HPDE6-E6E7 (cell line): ENCODE measurements at regions not wholly inside any gene's neighbourhood (a gene's known extent, or its start where the extent isn't known, plus 50 kb on each side); places are given as distances from the start of the nearest gene placed in this dataset.

ENCODE experiments used
- DNase-seq: peaks from one replicate; pipeline ENCODE4 v3.0.0; 2011; ENCODE audit warnings: missing footprints; ENCODE audit errors: extremely low spot score

DNA sequence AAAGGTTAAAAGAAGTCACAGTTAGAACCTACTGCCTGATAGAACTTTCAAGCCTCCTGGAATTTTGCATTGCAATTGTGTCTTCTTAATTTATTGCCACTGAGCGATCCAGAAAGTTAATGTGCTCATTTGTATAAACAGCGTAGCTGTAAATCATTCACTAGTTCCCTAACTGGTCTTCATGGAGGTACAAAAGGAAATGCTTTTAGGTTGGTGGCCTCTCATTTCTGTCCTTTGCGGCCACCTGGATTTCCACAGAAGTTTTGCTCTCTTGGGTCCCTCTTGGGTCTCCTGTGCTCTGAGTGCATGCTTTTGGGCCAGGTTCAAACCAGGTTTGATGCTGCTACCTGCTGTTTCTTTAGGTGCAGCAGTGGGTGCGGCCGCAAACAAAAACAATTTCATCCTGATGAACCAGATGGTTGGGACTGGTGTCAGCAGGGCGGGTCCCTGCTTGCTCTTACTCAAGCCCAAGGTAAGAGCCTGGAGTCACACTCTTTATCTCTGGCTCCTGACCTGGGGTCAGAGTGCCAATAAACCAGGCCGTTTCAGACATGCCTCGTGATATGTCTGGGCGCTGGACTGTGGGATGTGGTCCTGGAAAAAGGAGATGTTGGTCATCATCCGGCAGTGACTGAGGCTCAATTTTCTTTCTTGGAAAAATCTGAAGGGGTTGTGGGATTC is 270.1 kb downstream of the PTTG2 start:
- DNase-seq = peak; percentile 84

GRCh38 chr4:38230821-38231563 is 270.8 kb downstream of the PTTG2 start:
- DNase-seq = no peak

DNA sequence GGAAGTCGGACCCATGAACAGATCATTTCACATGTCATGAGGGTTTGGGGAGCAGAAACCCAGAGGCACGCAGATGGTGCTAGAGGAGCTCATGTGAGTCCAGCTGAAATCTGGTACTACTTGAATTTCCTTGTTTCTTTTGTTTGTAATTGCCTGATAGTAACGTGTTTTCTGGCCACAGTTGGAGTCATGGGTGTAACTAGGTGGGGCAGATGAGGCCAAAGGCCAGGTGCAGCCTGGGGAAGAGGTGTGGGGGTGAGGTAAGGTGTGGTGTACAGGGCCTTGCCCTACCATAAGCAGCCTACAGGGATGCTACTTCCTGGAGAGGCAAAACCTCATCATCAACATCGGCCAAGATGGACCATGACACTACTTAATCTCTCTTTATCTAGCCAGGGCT is 271.4 kb downstream of the PTTG2 start:
- DNase-seq = no peak

- DNase-seq = no peak
Observed at GRCh38 chr4:38232741-38233140, 272.5 kb downstream of the PTTG2 start.

- DNase-seq = no peak
Observed at GRCh38 chr4:38233727-38234480, 273.7 kb downstream of the PTTG2 start.

GRCh38 chr4:38235354-38235753 is 275.2 kb downstream of the PTTG2 start:
- DNase-seq = no peak

GRCh38 chr4:38236003-38236402 is 275.8 kb downstream of the PTTG2 start:
- DNase-seq = no peak

GRCh38 chr4:38236503-38236902 is 276.3 kb downstream of the PTTG2 start:
- no peak for DNase-seq

DNA sequence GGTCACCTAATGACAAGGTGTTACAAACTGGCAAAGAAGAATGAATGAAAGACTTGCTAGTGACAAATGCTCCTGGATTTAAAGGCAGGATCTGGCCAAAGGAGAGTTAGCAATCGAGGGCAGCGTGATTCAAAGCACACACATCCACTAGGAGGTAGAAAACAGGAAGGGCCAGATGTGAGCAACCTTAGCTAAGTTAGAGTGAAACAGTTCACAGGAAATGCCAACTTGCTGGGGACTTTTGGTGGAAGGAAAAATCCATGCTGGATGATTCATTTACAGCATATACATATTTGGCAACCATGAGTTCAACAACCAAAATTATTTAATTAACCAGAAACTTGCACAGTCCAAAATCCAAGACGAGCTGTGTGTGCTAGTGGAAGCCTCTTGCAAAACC is 276.9 kb downstream of the PTTG2 start:
- peak; percentile 56 for DNase-seq

DNA sequence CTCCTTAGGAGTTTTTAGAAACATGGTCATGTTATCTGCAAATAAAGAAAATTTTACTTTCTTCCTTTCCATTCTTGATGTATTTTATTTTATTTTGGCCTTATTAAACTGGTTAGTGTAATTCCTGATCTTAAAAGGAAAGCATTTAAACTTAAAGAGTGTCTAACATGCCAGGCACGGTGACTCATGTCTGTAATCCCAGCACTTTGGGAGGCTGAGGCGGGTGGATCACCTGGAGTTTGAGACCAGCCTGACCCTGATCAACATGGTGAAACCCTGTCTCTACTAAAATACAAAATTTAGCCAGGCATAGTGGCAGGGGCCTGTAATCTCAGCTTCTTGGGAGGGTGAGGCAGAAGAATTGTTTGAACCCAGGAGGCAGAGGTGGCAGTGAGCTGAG is 281.3 kb downstream of the PTTG2 start:
- DNase-seq = no peak

DNA sequence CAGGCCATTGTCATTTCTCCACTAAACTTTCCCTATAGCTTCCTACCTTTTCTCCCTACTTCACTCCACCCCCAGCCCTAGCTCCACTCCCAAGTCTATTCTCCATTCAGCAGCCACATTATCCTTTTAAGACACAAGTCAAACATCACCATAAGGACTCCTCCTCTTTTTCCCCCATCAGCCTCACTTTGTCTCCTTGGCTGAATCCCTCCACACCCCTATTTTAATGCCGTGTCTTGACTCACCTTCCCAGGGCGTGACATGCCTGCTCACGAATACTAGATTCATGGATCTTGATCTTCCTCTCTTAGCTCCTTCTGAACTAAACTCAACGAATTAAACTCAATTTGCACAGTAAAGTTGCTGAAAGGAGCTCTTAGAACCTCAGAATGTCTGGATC is 281.9 kb downstream of the PTTG2 start:
- DNase-seq = no peak

GRCh38 chr4:38242822-38243387 is 282.7 kb downstream of the PTTG2 start:
- no peak for DNase-seq

- DNase-seq = no peak
Observed at GRCh38 chr4:38243388-38244053, 283.3 kb downstream of the PTTG2 start.

GRCh38 chr4:38254825-38255224 is 294.6 kb downstream of the PTTG2 start:
- no peak for DNase-seq

DNA sequence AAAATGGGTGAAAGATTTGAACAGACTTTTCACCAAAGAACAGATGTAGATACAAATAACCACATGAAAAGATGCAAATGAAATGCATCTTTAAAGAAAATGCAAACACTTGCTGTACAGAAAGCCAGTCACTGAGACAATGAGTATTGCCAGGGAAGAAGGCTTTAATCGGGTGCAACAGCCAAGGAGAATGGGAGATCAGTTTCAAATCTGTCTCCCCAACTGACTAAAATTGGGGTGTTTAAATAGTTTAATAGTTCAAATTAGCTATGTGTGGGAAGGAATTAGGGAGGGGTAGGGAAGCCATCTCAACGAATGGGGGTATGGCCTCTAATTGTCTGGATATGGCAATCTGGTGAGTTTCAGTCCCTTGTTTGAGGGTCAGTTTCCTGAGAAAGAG is 295.4 kb downstream of the PTTG2 start:
- DNase-seq = no peak

DNA sequence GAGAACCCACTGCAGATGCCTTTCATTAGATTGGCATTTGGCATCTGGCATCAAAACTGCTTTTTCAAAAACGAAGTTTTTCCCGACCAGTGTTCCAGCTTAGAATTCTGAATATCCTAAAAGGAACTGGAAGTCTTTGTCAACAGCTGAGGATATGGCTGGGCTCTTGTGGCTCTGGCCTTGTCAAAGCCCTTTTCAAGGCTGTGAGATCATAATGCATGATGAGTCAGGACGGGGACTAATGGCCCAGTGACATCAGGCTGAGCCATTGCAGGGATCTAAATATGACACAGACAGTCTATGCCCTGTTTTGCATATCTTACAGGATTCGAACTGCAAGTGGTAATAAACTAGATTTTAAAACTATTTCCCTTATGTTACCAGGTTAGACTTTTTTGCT is 306.4 kb downstream of the PTTG2 start:
- DNase-seq = no peak

DNA sequence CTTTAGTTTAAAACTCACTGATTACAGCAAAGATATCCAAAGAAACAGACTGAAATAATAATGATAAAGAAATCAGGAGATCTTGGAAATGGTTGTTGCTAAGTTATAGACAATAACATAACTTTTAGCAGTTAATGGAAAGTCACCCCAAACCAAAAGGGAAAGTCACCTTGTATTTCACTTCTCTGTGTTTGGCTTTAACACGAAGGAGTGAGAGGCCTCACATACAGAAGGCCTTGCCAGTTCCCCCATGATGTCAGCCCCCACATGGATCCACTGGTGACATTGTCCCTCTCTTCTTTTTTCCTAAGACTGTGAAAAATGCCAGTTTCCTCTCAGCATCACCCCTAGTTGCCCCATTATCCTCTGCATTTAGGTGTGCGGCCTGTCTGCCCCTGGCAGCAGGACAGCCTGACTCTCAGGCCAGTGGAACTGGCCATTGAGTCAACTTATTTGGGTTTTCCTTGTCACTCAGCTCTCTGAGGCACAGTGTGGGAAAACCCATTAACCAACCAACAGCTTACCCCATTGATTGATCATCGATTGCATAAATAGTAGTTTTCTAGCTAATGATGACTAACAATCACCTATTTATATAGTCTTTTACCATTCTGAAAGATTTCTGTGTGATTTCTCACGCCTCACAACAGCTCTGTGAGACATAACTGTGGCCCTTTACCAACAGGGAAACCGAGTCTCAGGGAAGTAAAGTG is 308.1 kb downstream of the PTTG2 start:
- DNase-seq = no peak

DNA sequence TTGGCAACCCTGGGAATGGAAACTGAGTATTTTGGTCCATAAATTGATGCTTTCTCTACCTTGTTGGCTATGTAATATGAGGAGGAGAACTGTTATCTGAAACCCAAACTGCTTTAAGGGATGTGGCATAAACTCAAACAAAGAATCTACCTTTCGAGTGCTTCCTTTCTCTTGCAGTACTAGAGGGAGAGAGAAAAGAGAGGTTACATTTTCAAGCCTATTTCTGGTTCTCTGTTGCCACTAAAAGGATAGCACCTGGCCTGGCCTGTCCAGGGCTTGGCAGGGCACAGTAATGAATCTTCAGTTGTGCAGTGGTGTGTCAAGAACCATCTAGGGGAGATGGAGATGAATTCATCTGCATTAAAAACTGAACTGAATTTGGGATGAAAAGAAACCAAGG is 308.6 kb downstream of the PTTG2 start:
- no peak for DNase-seq

GRCh38 chr4:38273407-38273806 is 313.2 kb downstream of the PTTG2 start:
- DNase-seq = no peak

GRCh38 chr4:38275331-38276100 is 315.3 kb downstream of the PTTG2 start:
- peak; percentile 80 for DNase-seq
